Testis (tissue), 2 donors: ENCODE measurements at regions not wholly inside any gene's neighbourhood (a gene's known extent, or its start where the extent isn't known, plus 50 kb on each side); places are given as distances from the start of the nearest gene placed in this dataset.
"Not testable (repeated sequence)": the region's sequence is repeated elsewhere in the genome, so short reads cannot be mapped to it uniquely, and the experiment has no call there.

ENCODE experiments used
- DNase-seq: peaks from one replicate; pipeline ENCODE4 v3.0.0-alpha.2; 2019
- H3K27ac ChIP-seq, 2 donors: fragments of 200-600 bp; sonication (generic); one replicate each; pipeline ENCODE4 v1.5.1; 2019
- H3K27me3 ChIP-seq: fragments of 200-600 bp; sonication (generic); one replicate; pipeline ENCODE4 v1.5.1; 2019
- H3K36me3 ChIP-seq: fragments of 200-600 bp; sonication (generic); one replicate; pipeline ENCODE4 v1.5.1; 2017; ENCODE audit warnings: low read depth; ENCODE audit errors: missing control alignments
- H3K4me1 ChIP-seq: fragments of 200-600 bp; sonication (generic); one replicate; pipeline ENCODE4 v1.5.1; 2019
- H3K4me3 ChIP-seq, 2 donors: fragments of 200-600 bp; sonication (generic); one replicate each; pipeline ENCODE4 v1.5.1; 2017 to 2019
- H3K9me3 ChIP-seq: fragments of 200-600 bp; sonication (generic); one replicate; pipeline ENCODE4 v1.5.1; 2017
- POLR2A ChIP-seq: fragments of 450-650 bp; IDR thresholded peaks from one replicate; pipeline ENCODE4 v1.6.1; 2017; ENCODE audit warnings: antibody characterized with exemption, mild to moderate bottlenecking, moderate library complexity
- WGBS, 2 donors: methylation state at CpG; one replicate each; pipeline ENCODE4 v1.1.5; 2018; 5-methylcytosine and 5-hydroxymethylcytosine counted together
- intact Hi-C: fragments of 100-400 bp; cut with DNase I; formaldehyde crosslinking; loops from one replicate; pipeline ENCODE4 v1.15.1; 2023; ENCODE audit warnings: low total_unique reads
- TF ChIP-seq, protein P1 (sequence below), 3 experiments: fragments of 450-650 bp in 2 of 3; fragments of 200-600 bp in 1 of 3; sonication (generic) in 1 of 3; IDR thresholded peaks; one replicate each; pipeline ENCODE4 v1.5.1; 2016 to 2019; ENCODE audit warnings: antibody characterized with exemption in 3 of 3, mild to moderate bottlenecking in 2 of 3, moderate library complexity in 1 of 3

- no peak overlapping the region for H3K27ac ChIP-seq
- H3K27me3 ChIP-seq = no peaks in the 10 kb centered on the region
- DNase-seq = no peak
- intact Hi-C loops = no loop called here
- H3K4me3 ChIP-seq = no peak overlapping the region
- TF ChIP-seq, protein P1, sequence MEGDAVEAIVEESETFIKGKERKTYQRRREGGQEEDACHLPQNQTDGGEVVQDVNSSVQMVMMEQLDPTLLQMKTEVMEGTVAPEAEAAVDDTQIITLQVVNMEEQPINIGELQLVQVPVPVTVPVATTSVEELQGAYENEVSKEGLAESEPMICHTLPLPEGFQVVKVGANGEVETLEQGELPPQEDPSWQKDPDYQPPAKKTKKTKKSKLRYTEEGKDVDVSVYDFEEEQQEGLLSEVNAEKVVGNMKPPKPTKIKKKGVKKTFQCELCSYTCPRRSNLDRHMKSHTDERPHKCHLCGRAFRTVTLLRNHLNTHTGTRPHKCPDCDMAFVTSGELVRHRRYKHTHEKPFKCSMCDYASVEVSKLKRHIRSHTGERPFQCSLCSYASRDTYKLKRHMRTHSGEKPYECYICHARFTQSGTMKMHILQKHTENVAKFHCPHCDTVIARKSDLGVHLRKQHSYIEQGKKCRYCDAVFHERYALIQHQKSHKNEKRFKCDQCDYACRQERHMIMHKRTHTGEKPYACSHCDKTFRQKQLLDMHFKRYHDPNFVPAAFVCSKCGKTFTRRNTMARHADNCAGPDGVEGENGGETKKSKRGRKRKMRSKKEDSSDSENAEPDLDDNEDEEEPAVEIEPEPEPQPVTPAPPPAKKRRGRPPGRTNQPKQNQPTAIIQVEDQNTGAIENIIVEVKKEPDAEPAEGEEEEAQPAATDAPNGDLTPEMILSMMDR (IDR thresholded peaks at IDR 0.05) = no peak
- no peak for TF ChIP-seq POLR2A
- H3K9me3 ChIP-seq = no peaks in the 10 kb centered on the region
- 59 to 63% methylated on average over 4 of the region's 4 CpGs for WGBS, 2 donors
- H3K4me1 ChIP-seq = peaks cover 1% of the 10 kb centered on the region
- no peaks in the 10 kb centered on the region for H3K36me3 ChIP-seq
Observed at GRCh38 chr1:53398091-53398490, 61.1 kb upstream of the DMRTB1 start.

GRCh38 chr1:53398576-53399365 is 60.4 kb upstream of the DMRTB1 start:
- no peak overlapping the region for H3K27ac ChIP-seq
- H3K9me3 ChIP-seq = no peaks in the 10 kb centered on the region
- intact Hi-C loops = no loop called here
- TF ChIP-seq POLR2A = no peak
- TF ChIP-seq, protein P1 (IDR thresholded peaks at IDR 0.05) = no peak
- no peak for DNase-seq
- H3K4me1 ChIP-seq = no peaks in the 10 kb centered on the region
- 85 to 90% methylated on average over 15 to 20 of the region's 20 CpGs for WGBS, 2 donors
- H3K4me3 ChIP-seq = no peak overlapping the region
- H3K27me3 ChIP-seq = no peaks in the 10 kb centered on the region
- H3K36me3 ChIP-seq = no peaks in the 10 kb centered on the region

DNA sequence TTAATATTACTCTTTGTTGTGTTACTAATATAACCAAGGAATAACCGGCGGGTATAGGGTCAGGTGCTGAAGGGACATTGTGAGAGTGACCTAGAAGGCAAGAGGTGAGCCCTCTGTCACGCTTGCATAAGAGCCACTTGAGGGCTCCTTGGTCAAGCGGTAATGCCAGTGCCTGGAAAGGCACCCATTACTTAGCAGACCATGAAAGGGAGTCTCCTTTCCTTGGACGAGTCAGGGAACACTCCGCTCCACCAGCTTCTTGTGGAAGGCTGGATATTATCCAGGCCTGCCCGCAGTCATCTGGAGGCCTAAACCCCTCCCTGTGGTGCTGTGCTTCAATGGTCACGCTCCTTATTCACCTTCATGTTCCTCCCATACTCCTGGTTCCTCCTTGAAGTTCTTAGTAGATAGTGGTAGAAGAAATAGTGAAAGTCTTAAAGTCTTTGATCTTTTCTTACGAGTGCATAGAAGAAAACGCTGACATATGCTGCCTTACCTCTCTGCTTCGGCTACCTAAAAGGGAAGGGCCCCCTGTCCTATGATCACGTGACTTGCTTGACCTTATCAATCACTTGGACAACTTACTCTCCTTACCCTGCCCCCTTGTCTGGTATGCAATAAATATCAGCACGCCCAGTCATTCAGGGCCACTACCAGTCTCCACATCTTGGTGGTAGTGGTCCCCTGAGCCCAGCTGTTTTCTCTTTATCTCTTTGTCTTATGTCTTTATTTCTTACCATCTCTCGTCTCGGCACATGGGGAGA is 59.6 kb upstream of the DMRTB1 start:
- H3K4me3 ChIP-seq, DNase-seq, intact Hi-C loops, H3K36me3 ChIP-seq, H3K27ac ChIP-seq, H3K9me3 ChIP-seq, H3K27me3 ChIP-seq, H3K4me1 ChIP-seq: not testable (repeated sequence)
- WGBS, 2 donors = 76 to 85% methylated on average over 15 of the region's 15 CpGs

GRCh38 chr1:53400761-53401674 is 58.2 kb upstream of the DMRTB1 start:
- Histone ChIP-seq H3K9me3 (no peaks in the 10 kb centered on the region), H3K4me1 (no peaks in the 10 kb centered on the region), H3K4me3 (no peak overlapping the region), H3K27ac (no peak overlapping the region), H3K36me3 (no peaks in the 10 kb centered on the region), H3K27me3 (no peaks in the 10 kb centered on the region)
- TF ChIP-seq, protein P1 (IDR thresholded peaks at IDR 0.05) = no peak
- no peak for TF ChIP-seq POLR2A
- no peak for DNase-seq
- WGBS, 2 donors = 89 to 90% methylated on average over 14 of the region's 14 CpGs
- intact Hi-C loops = no loop called here
